ENCODE measurements at regions not wholly inside any gene's neighbourhood (a gene's known extent, or its start where the extent isn't known, plus 50 kb on each side); places are given as distances from the start of the nearest gene placed in this dataset.

GRCh38 chr5:9722601-9723180, 92.5 kb upstream of the TAS2R1 start:
- no peak overlapping the region for H4K5ac ChIP-seq (ENCODE audit: insufficient read length, low read depth, low read length)
- no peak for DNase-seq (ENCODE audit: low read depth in 1 of 2, low spot score in 2 of 2)
- H3K23me2 ChIP-seq (ENCODE audit: low read depth, low read length) = no peaks in the 10 kb centered on the region
- H2BK15ac ChIP-seq (ENCODE audit: low read length) = no peak overlapping the region
- no peak overlapping the region for H2BK120ac ChIP-seq (replicated peaks; ENCODE audit: low read depth, low read length)
- no peaks in the 10 kb centered on the region for H3K27me3 ChIP-seq (replicated peaks in 1 of 4; ENCODE audit: control insufficient read depth in 3 of 4, extremely low read depth in 1 of 4, insufficient read depth in 3 of 4, low read length in 3 of 4)
- FAIRE-seq = no peak
- no peak overlapping the region for H3K4ac ChIP-seq (replicated peaks; ENCODE audit: insufficient read length, low read depth, low read length)
- no peak overlapping the region for H3K23ac ChIP-seq (ENCODE audit: insufficient read length)
- H2AFZ ChIP-seq (ENCODE audit: low read length) = no peak overlapping the region
- no peak overlapping the region for H4K91ac ChIP-seq (replicated peaks; ENCODE audit: insufficient read length, low read length)
- H3K18ac ChIP-seq (ENCODE audit: extremely low read depth, low read length) = no peak overlapping the region
- no peak overlapping the region for H2AK5ac ChIP-seq (ENCODE audit: low read depth, low read length)
- no peaks in the 10 kb centered on the region for H3K4me1 ChIP-seq (replicated peaks in 1 of 4; ENCODE audit: control insufficient read depth in 3 of 4, insufficient read depth in 4 of 4, low read length in 3 of 4)
- 89% methylated on average over 4 of the region's 4 CpGs; no CpG with 5 or more reads in 1 of the 2 experiments for WGBS, 2 experiments (ENCODE audit: extremely low coverage in 1 of 2, insufficient coverage in 1 of 2, insufficient read length in 1 of 2, insufficient replicate concordance in 2 of 2, low coverage in 1 of 2, low lambda C conversion rate in 2 of 2, missing lambda C conversion rate in 1 of 2)
- no peak overlapping the region for H3K4me3 ChIP-seq (ENCODE audit: extremely low read depth in 1 of 4, insufficient read depth in 2 of 4, low read depth in 3 of 4, low read length in 4 of 4)
- H3K14ac ChIP-seq (ENCODE audit: insufficient read length) = no peak overlapping the region
- no peak overlapping the region for H3K9ac ChIP-seq (replicated peaks in 1 of 4; ENCODE audit: extremely low read depth in 1 of 4, low read depth in 3 of 4, low read length in 3 of 4)
- H3K56ac ChIP-seq (replicated peaks; ENCODE audit: insufficient read length, low read depth, low read length) = no peak overlapping the region
- H2BK20ac ChIP-seq (ENCODE audit: low read length) = no peak overlapping the region
- H2BK12ac ChIP-seq (ENCODE audit: low read depth, low read length) = no peak overlapping the region
- no peaks in the 10 kb centered on the region for H3K36me3 ChIP-seq (ENCODE audit: control insufficient read depth in 2 of 4, insufficient read depth in 4 of 4, low read length in 3 of 4)
- no peaks in the 10 kb centered on the region for H3K79me1 ChIP-seq (ENCODE audit: low read depth, low read length)
- CTCF ChIA-PET (ENCODE audit: partially characterized antibody) = interaction anchor here (0.6 to 2.5 kb wide), 4 partner anchors 15 to 372 kb away, joined by 3 to 8 read pairs (median 4); no protein-coding TSS in a partner anchor
- H3K9me3 ChIP-seq (ENCODE audit: insufficient read depth in 2 of 2, low read depth in 1 of 2, low read length in 1 of 2) = peaks cover 0 to 7% of the 10 kb centered on the region in 2 experiments; a peak in 1 of 4 replicates
- H3K27ac ChIP-seq (ENCODE audit: low read depth, low read length) = no peak overlapping the region
- H4K20me1 ChIP-seq (replicated peaks in 1 of 2; ENCODE audit: control insufficient read depth in 1 of 2, insufficient read depth in 2 of 2, low read length in 2 of 2) = no peaks in the 10 kb centered on the region
- no peaks in the 10 kb centered on the region for H3K79me2 ChIP-seq (ENCODE audit: control insufficient read depth in 1 of 2, insufficient read depth in 2 of 2, low read length in 2 of 2)
- H4K8ac ChIP-seq (ENCODE audit: extremely low read depth, insufficient read depth, low read length) = no peak overlapping the region
- no peak overlapping the region for H3K4me2 ChIP-seq (ENCODE audit: insufficient read depth in 1 of 2, low read depth in 2 of 2, low read length in 2 of 2)
- no peak overlapping the region for H2BK5ac ChIP-seq (ENCODE audit: low read depth, low read length)
- POLR2A ChIA-PET (ENCODE audit: partially characterized antibody) = no interaction called here
- no peak for TF ChIP-seq TEAD4 (IDR thresholded peaks at IDR 0.05; ENCODE audit: low read depth, low read length)
- TF ChIP-seq HDAC2 (IDR thresholded peaks at IDR 0.05; ENCODE audit: borderline replicate concordance in 1 of 2, low read depth in 2 of 2, low read length in 2 of 2) = no peak
- no peak for TF ChIP-seq CREB1 (IDR thresholded peaks at IDR 0.05)
- no peak for TF ChIP-seq JUN (IDR thresholded peaks at IDR 0.05; ENCODE audit: low read depth, low read length)
- no peak for TF ChIP-seq SAP30 (IDR thresholded peaks at IDR 0.05; ENCODE audit: insufficient read depth, insufficient replicate concordance, low read length)
- no peak for TF ChIP-seq GTF2F1 (IDR thresholded peaks at IDR 0.05; ENCODE audit: borderline replicate concordance, low read depth, low read length)
- TF ChIP-seq EP300 (IDR thresholded peaks at IDR 0.05; ENCODE audit: borderline replicate concordance in 1 of 2, low read depth in 2 of 2, low read length in 2 of 2) = no peak
- TF ChIP-seq USF2 (IDR thresholded peaks at IDR 0.05; ENCODE audit: low read length) = no peak
- no peak for TF ChIP-seq HDAC6 (IDR thresholded peaks at IDR 0.05; ENCODE audit: low read depth, low read length)
- TF ChIP-seq RNF2 (IDR thresholded peaks at IDR 0.05; ENCODE audit: borderline replicate concordance, low read depth, low read length, missing control alignments, poor library complexity, severe bottlenecking) = no peak
